K562 (cell line): ENCODE measurements at regions not wholly inside any gene's neighbourhood (a gene's known extent, or its start where the extent isn't known, plus 50 kb on each side); places are given as distances from the start of the nearest gene placed in this dataset.

Source experiments
- ATAC-seq: fragments of 200-7000 bp; cut with Tn5 transposase; 3 replicates; pipeline ENCODE4 v1.9.1; 2020; ENCODE audit warnings: moderate library complexity
- BruUV-seq: library from RNA; stranded (reverse); fragments of 400-500 nt; replicated peaks from 2 replicates; lab custom pipeline; 2021; lab: Mats Ljungman, UMichigan
- CTCF ChIA-PET: fragments of 300-600 bp; formaldehyde crosslinking; extraction: SDS; loops from one replicate; lab custom pipeline; 2021; ENCODE audit warnings: low intra/inter-chr PET ratio; lab: Yijun Ruan, JAX
- POLR2A ChIA-PET: fragments of 300-600, 350-650 bp; sonication (Branson Sonifier 250); formaldehyde crosslinking; extraction: SDS; loops from one replicate; lab custom pipeline; 2021; ENCODE audit warnings: antibody characterized with exemption, inconsistent platforms; lab: Yijun Ruan, JAX
- DNase-seq, 4 experiments: peaks; one replicate each; pipeline versions ENCODE4 v3.0.0 to v3.0.0-alpha.2; 2011 to 2018; ENCODE audit warnings: low spot score in 3 of 4, mixed read lengths in 3 of 4; ENCODE audit errors: extremely low read depth in 1 of 4
- FAIRE-seq: peaks from 2 replicates; lab custom pipeline; 2011; peaks lifted over from hg19 to GRCh38; lab: Jason Lieb, UNC
- H2AFZ ChIP-seq: 2 replicates; pipeline ENCODE4 v1.6.0; 2011; ENCODE audit warnings: low read depth, low read length, control low read depth, inconsistent platforms
- H3K27ac ChIP-seq: fragments of 200-600 bp; 3 replicates; pipeline ENCODE4 v1.8.0; 2011; ENCODE audit warnings: low read depth, mild to moderate bottlenecking, control low read depth, inconsistent platforms, low read length, moderate library complexity, mixed read lengths; ENCODE audit errors: extremely low read depth
- H3K27me3 ChIP-seq, 2 experiments: fragments of 300-600 bp in 1 of 2; 2 replicates in 1 of 2; 3 replicates in 1 of 2; pipeline versions ENCODE4 v1.6.0 to v1.8.0; 2011; ENCODE audit warnings: inconsistent platforms in 2 of 2, low read length in 2 of 2, mild to moderate bottlenecking in 1 of 2, mixed read lengths in 1 of 2, moderate library complexity in 1 of 2; ENCODE audit not compliant: control insufficient read depth in 2 of 2, insufficient read depth in 2 of 2
- H3K36me3 ChIP-seq: fragments of 300-600 bp; 3 replicates; pipeline ENCODE4 v1.8.0; 2011; ENCODE audit warnings: mild to moderate bottlenecking, low read length, inconsistent platforms; ENCODE audit not compliant: control insufficient read depth, insufficient read depth
- H3K4me1 ChIP-seq, 2 experiments: fragments of 200-600 bp in 1 of 2; replicated peaks in 1 of 2; 2 replicates in 1 of 2; 3 replicates in 1 of 2; pipeline versions ENCODE4 v1.5.1 to v1.8.0; 2011; ENCODE audit warnings: inconsistent platforms in 2 of 2, low read length in 2 of 2, mild to moderate bottlenecking in 1 of 2, mixed read lengths in 1 of 2, moderate library complexity in 1 of 2; ENCODE audit not compliant: control insufficient read depth in 2 of 2, insufficient read depth in 2 of 2
- H3K4me2 ChIP-seq: 2 replicates; pipeline ENCODE4 v1.6.1; 2011; ENCODE audit warnings: low read length, control low read depth, inconsistent platforms, mixed read lengths; ENCODE audit not compliant: insufficient read depth
- H3K4me3 ChIP-seq: fragments of 200-600 bp; sonication (generic), shearing (Covaris generic); 2 replicates; pipeline ENCODE4 v1.5.1; 2016; ENCODE audit warnings: control low read depth, inconsistent platforms
- H3K79me2 ChIP-seq: fragments of 200-600 bp; 3 replicates; pipeline ENCODE4 v1.8.0; 2011; ENCODE audit warnings: low read length, inconsistent platforms; ENCODE audit not compliant: control insufficient read depth, insufficient read depth
- H3K9ac ChIP-seq, 2 experiments: 2 replicates each; pipeline versions ENCODE4 v1.6.0 to v1.6.1; 2011; ENCODE audit warnings: low read depth in 2 of 2, low read length in 2 of 2, control low read depth in 1 of 2, inconsistent platforms in 1 of 2, mild to moderate bottlenecking in 1 of 2, mixed read lengths in 1 of 2; ENCODE audit not compliant: insufficient read depth in 1 of 2
- H3K9me1 ChIP-seq: one replicate; pipeline ENCODE4 v1.6.0; 2011; ENCODE audit warnings: inconsistent platforms, mild to moderate bottlenecking, low read length, moderate library complexity; ENCODE audit not compliant: control insufficient read depth, insufficient read depth
- H3K9me3 ChIP-seq: replicated peaks from 2 replicates; pipeline ENCODE4 v1.5.1; 2011; ENCODE audit warnings: low read depth, low read length, inconsistent platforms; ENCODE audit not compliant: control insufficient read depth, insufficient read depth
- H4K20me1 ChIP-seq: replicated peaks from 2 replicates; pipeline ENCODE4 v1.6.1; 2011; ENCODE audit warnings: low read length, inconsistent platforms, mixed read lengths; ENCODE audit not compliant: control insufficient read depth, insufficient read depth
- ATF7 ChIP-seq: fragments of 450-650 bp; IDR thresholded peaks from 2 replicates; pipeline ENCODE4 v1.7.1; 2014; ENCODE audit warnings: mild to moderate bottlenecking, moderate library complexity
- HNRNPUL1 ChIP-seq: fragments of 200-400 bp; formaldehyde crosslinking; IDR thresholded peaks from 2 replicates; pipeline ENCODE4 v1.6.1; 2017; ENCODE audit warnings: low read length
- KLF1 ChIP-seq: fragments of 450-650 bp; IDR thresholded peaks from 2 replicates; pipeline ENCODE4 v1.6.1; 2016; ENCODE audit warnings: missing genetic modification characterization, missing compliant biosample characterization
- SPI1 ChIP-seq: IDR thresholded peaks from 2 replicates; pipeline ENCODE4 v1.6.1; 2011; ENCODE audit warnings: low read depth, low read length, control low read depth, borderline replicate concordance
- ZFX ChIP-seq: sonication (generic); formaldehyde crosslinking; IDR thresholded peaks from 2 replicates; pipeline ENCODE4 v1.8.0; 2022; ENCODE audit warnings: mild to moderate bottlenecking, missing genetic modification reagents, moderate library complexity
- ZNF23 ChIP-seq: fragments of 250-450 bp; sonication (Bioruptor Pico); IDR thresholded peaks from 2 replicates; pipeline ENCODE4 v1.4.0; 2020; ENCODE audit warnings: mild to moderate bottlenecking
- ZNF354B ChIP-seq: fragments of 250-450 bp; sonication (Bioruptor Pico); IDR thresholded peaks from 2 replicates; pipeline ENCODE4 v1.4.0; 2020
- ZNF445 ChIP-seq: fragments of 250-450 bp; sonication (Bioruptor Pico); IDR thresholded peaks from 2 replicates; pipeline ENCODE4 v1.4.0; 2020; ENCODE audit warnings: low read depth, mild to moderate bottlenecking, moderate library complexity
- ZNF584 ChIP-seq: fragments of 200-800 bp; sonication (Bioruptor generic); IDR thresholded peaks from 2 replicates; pipeline ENCODE4 v1.6.1; 2016; ENCODE audit warnings: low read depth, mild to moderate bottlenecking, missing genetic modification characterization, missing compliant biosample characterization
- ZNF766 ChIP-seq: fragments of 200-800 bp; sonication (Bioruptor generic); conservative IDR thresholded peaks from 2 replicates; pipeline ENCODE4 v1.6.1; 2016; ENCODE audit warnings: missing genetic modification characterization, missing compliant biosample characterization
- WGBS: fragments of 100-300 bp; shearing (Covaris generic); methylation state at CpG from one replicate; pipeline ENCODE4 v1.1.6; 2016; ENCODE audit warnings: low coverage, mixed read lengths; ENCODE audit not compliant: insufficient coverage; ENCODE audit errors: missing lambda C conversion rate; 5-methylcytosine and 5-hydroxymethylcytosine counted together
- in situ Hi-C: fragments of 300-500 bp; cut with MboI; formaldehyde crosslinking; loops from 4 replicates; pipeline ENCODE4 v1.15.0; 2018; ENCODE audit warnings: inconsistent platforms, mixed read lengths
- intact Hi-C: fragments of 100-400 bp; cut with micrococcal nuclease; formaldehyde crosslinking; loops from 2 replicates; pipeline ENCODE4 v1.14.2; 2022
- TF ChIP-seq, protein P1 (sequence below): fragments of 250-450 bp; sonication (Bioruptor Pico); IDR thresholded peaks from 2 replicates; pipeline ENCODE4 v1.8.0; 2021; ENCODE audit warnings: borderline replicate concordance, mild to moderate bottlenecking, moderate library complexity; ENCODE audit not compliant: poor library complexity, severe bottlenecking
- TF ChIP-seq, protein P2 (sequence below), 2 experiments: fragments of 450-650 bp in 1 of 2; sonication (generic) in 1 of 2; formaldehyde crosslinking; conservative IDR thresholded peaks; 2 replicates each; pipeline versions ENCODE4 v1.4.0 to v1.8.1; 2020 to 2022; ENCODE audit warnings: mild to moderate bottlenecking in 1 of 2, missing genetic modification reagents in 1 of 2

DNA sequence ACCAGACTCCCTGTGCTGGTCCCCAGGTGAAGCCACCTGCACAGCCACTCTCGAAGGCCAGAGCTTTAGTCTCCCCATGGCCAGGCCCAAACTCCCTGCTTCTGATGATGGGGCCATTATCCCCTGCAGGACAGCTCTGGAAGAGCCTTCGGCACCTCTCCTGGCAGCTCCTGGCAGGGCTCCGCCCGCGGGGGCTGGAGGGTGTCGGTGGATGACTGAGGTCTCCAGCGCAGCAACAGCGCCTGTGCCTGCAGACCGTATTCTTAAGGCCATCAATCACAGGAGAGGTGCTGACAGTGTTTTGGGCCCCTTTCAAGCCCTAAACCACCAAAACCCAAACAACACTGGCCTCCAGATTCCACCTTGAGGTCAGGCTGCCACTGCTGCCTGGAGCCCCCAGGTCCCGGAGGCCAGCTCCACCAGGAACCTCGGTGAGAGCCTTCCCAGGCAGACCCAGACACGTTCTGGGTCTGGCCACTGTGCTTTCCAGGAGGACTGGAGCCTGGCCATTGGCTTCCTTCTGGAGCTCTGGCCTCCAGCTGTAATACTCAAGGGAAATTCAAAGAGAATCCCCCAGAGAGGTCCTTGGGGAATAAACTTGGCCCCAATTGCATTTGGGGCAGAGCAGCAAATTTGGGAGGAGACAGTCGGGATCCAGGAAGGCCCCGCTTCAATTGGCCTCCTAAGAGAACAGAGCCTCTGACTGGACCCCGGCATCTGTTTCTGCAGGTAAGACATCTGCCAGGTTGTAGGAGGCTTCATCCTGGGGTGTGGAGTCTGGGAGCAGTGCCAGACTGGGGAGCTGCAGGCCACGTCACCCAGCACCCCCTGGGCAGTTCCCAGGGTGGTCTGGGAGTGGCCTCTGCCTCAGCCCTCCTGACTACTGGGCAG, 210.6 kb upstream of the RTL1 start:
- ATAC-seq, result no peak
- H4K20me1 ChIP-seq, result no peaks in the 10 kb centered on the region
- in situ Hi-C loops, result no loop called here
- no peak for FAIRE-seq
- no peak overlapping the region for H3K27ac ChIP-seq
- intact Hi-C loops, result no loop called here
- H3K27me3 ChIP-seq, result peaks cover 0 to 31% of the 10 kb centered on the region in 2 experiments; a peak in 2 of 5 replicates
- no peaks in the 10 kb centered on the region for H3K9me3 ChIP-seq
- CTCF ChIA-PET, result no interaction called here
- no peak overlapping the region for H3K4me3 ChIP-seq
- no peaks in the 10 kb centered on the region for H3K4me1 ChIP-seq
- H3K4me2 ChIP-seq, result no peak overlapping the region
- no peak overlapping the region for H3K9ac ChIP-seq
- 0% methylated on average over 12 of the region's 16 CpGs for WGBS
- H3K9me1 ChIP-seq, result no peaks in the 10 kb centered on the region
- no peak overlapping the region for H2AFZ ChIP-seq
- BruUV-seq, result no TSS peak
- H3K36me3 ChIP-seq, result no peaks in the 10 kb centered on the region
- DNase-seq, result no peak
- no peaks in the 10 kb centered on the region for H3K79me2 ChIP-seq
- POLR2A ChIA-PET, result no interaction called here
- TF ChIP-seq HNRNPUL1 (no peak), ZFX (no peak), ATF7 (no peak), SPI1 (no peak), ZNF766 (CRISPR knock-in tag) (no peak), KLF1 (tag) (no peak), ZNF23 (no peak), ZNF354B (CRISPR knock-in tag) (no peak), ZNF584 (CRISPR knock-in tag) (no peak), ZNF445 (CRISPR knock-in tag) (no peak)
- TF ChIP-seq, protein P1, sequence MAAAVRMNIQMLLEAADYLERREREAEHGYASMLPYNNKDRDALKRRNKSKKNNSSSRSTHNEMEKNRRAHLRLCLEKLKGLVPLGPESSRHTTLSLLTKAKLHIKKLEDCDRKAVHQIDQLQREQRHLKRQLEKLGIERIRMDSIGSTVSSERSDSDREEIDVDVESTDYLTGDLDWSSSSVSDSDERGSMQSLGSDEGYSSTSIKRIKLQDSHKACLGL (CRISPR knock-in tag), result no peak
- TF ChIP-seq, protein P2, sequence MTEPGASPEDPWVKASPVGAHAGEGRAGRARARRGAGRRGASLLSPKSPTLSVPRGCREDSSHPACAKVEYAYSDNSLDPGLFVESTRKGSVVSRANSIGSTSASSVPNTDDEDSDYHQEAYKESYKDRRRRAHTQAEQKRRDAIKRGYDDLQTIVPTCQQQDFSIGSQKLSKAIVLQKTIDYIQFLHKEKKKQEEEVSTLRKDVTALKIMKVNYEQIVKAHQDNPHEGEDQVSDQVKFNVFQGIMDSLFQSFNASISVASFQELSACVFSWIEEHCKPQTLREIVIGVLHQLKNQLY (CRISPR knock-in tag; conservative IDR thresholded peaks at IDR 0.05), result no peak
